ENCODE measurements at regions not wholly inside any gene's neighbourhood (a gene's known extent, or its start where the extent isn't known, plus 50 kb on each side); places are given as distances from the start of the nearest gene placed in this dataset. TPM values are rescaled to one million over a fixed set of nuclear protein-coding genes. Genes with fewer than 3 reads are reported as not detected.

- Histone ChIP-seq H3K9me3 (no peaks in the 10 kb centered on the region), H3K4me1 (ENCODE audit: insufficient read depth) (no peaks in the 10 kb centered on the region), H3K36me3 (no peaks in the 10 kb centered on the region), H3K27ac (no peak overlapping the region), H3K27me3 (no peaks in the 10 kb centered on the region), H3K4me3 (no peak overlapping the region)
- TF ChIP-seq EP300 (IDR thresholded peaks at IDR 0.05) (no peak), POLR2A (IDR thresholded peaks at IDR 0.05) (no peak), CTCF (IDR thresholded peaks at IDR 0.05) (no peak)
- intact Hi-C loops (cut with DNase I), result no loop called here
- no peak for DNase-seq
These were observed 57.5 kb upstream of the PDGFD start for GRCh38 chr11:104221455-104221854.

- Histone ChIP-seq H3K4me1 (ENCODE audit: insufficient read depth) (no peaks in the 10 kb centered on the region), H3K27me3 (no peaks in the 10 kb centered on the region), H3K27ac (no peak overlapping the region), H3K9me3 (no peaks in the 10 kb centered on the region), H3K4me3 (no peak overlapping the region), H3K36me3 (no peaks in the 10 kb centered on the region)
- DNase-seq, result no peak
- intact Hi-C loops (cut with DNase I), result no loop called here
- TF ChIP-seq EP300 (IDR thresholded peaks at IDR 0.05) (no peak), CTCF (IDR thresholded peaks at IDR 0.05) (no peak), POLR2A (IDR thresholded peaks at IDR 0.05) (no peak)
- WGBS, 3 donors, result 77 to 88% (median 84%) methylated on average over 3 of the region's 3 CpGs
These were observed 55.1 kb upstream of the PDGFD start for GRCh38 chr11:104219096-104219495.

- intact Hi-C loops (cut with DNase I), result no loop called here
- Histone ChIP-seq H3K9me3 (no peaks in the 10 kb centered on the region), H3K4me1 (ENCODE audit: insufficient read depth) (no peaks in the 10 kb centered on the region), H3K27me3 (no peaks in the 10 kb centered on the region), H3K27ac (no peak overlapping the region), H3K4me3 (no peak overlapping the region), H3K36me3 (no peaks in the 10 kb centered on the region)
- WGBS, 3 donors, result 81 to 95% (median 89%) methylated on average over 3 of the region's 3 CpGs
- no peak for DNase-seq
- TF ChIP-seq EP300 (IDR thresholded peaks at IDR 0.05), result no peak
- no peak for TF ChIP-seq POLR2A (IDR thresholded peaks at IDR 0.05)
- no peak for TF ChIP-seq CTCF (IDR thresholded peaks at IDR 0.05)
These were observed 50.6 kb upstream of the PDGFD start for GRCh38 chr11:104214517-104214916.

Small RNA genes in the stretch of these regions (microRNA-seq; reads per million reads assigned to microRNA genes)
- gene MIR7641-1, result 0 to 0.18 (median 0) reads per million in 3 donors

Small RNA genes in the stretch of these regions (small RNA-seq; reads per million reads assigned to genes)
- gene AP001485.1, result not detected
- not detected for gene MIR7641-1

All from ovary (tissue), 7 donors.